Gastrocnemius medialis (tissue), 4 donors: ENCODE measurements at regions not wholly inside any gene's neighbourhood (a gene's known extent, or its start where the extent isn't known, plus 50 kb on each side); places are given as distances from the start of the nearest gene placed in this dataset.
"Not testable (repeated sequence)": the region's sequence is repeated elsewhere in the genome, so short reads cannot be mapped to it uniquely, and the experiment has no call there.

ENCODE experiments used
- CTCF ChIP-seq, 5 experiments: fragments of 450-650 bp in 3 of 5; fragments of 200-600 bp in 2 of 5; sonication (generic) in 2 of 5; IDR thresholded peaks in 4 of 5; conservative IDR thresholded peaks in 1 of 5; 1 replicate in 4 of 5; 2 replicates in 1 of 5; pipeline ENCODE4 v1.5.1; 2016 to 2019; ENCODE audit warnings: antibody characterized with exemption in 5 of 5, mild to moderate bottlenecking in 3 of 5, moderate library complexity in 3 of 5
- POLR2A ChIP-seq, 2 donors: fragments of 450-650 bp; IDR thresholded peaks; one replicate each; pipeline ENCODE4 v1.6.1; 2017; ENCODE audit warnings: antibody characterized with exemption in 2 of 2, mild to moderate bottlenecking in 2 of 2, moderate library complexity in 2 of 2

- not testable (repeated sequence) for TF ChIP-seq POLR2A (IDR thresholded peaks at IDR 0.05); CTCF (IDR thresholded peaks at IDR 0.05 in 4 of 5, conservative IDR thresholded peaks at IDR 0.05 in 1 of 5)
Observed at GRCh38 chr12:74403221-74403470, 134.5 kb upstream of the ATXN7L3B start.
